ENCODE measurements at regions not wholly inside any gene's neighbourhood (a gene's known extent, or its start where the extent isn't known, plus 50 kb on each side); places are given as distances from the start of the nearest gene placed in this dataset.

DNA sequence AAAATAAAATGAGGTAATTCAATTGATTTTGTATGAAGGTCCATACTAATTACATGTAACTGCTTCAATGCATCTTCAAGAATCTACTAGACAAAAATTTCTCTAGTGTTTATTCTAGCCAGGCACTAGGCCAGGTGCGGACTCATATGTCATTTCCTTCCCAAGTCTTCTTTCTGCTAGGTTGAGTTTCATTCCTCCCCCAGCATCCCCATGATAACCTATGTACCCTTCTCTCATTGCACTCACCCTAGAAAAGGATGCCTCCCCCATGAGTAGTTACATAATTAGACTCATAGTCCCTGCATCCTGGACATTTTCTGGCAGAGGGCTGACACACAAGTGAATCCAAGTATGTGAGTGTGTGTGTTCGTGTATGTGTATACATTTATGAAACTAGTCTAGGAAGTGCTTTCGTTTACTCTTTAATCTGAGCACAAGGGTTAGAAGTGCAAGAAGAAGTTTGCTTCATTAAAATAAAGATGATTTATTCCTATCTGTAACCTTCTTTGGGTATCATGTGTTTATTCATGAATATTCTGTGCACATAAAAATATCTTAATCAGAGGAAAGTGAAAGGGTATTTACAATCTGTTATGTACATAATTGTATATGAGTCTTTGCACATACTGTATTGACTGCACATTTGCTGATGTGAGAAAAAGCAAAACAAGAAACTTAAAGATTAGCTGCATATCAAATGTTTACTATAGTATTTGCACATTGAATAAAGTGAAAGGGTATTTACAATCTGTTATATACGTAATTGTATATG, 585.6 kb upstream of the ZNF717 start:
- Histone ChIP-seq H3K9me3 (replicated peaks; ENCODE audit: control insufficient read depth, insufficient read depth, low read depth, low read length) (no peaks in the 10 kb centered on the region), H3K36me3 (ENCODE audit: control insufficient read depth, insufficient read depth, low read length) (no peaks in the 10 kb centered on the region), H3K27me3 (ENCODE audit: control insufficient read depth in 2 of 2, insufficient read depth in 2 of 2, low read length in 2 of 2) (no peaks in the 10 kb centered on the region), H4K20me1 (replicated peaks; ENCODE audit: control insufficient read depth, insufficient read depth, low read length) (no peaks in the 10 kb centered on the region), H3K79me2 (ENCODE audit: control insufficient read depth, insufficient read depth, low read length) (no peaks in the 10 kb centered on the region), H3K4me3 (no peak overlapping the region), H3K9me1 (ENCODE audit: control insufficient read depth, insufficient read depth, low read length) (no peaks in the 10 kb centered on the region), H3K27ac (ENCODE audit: extremely low read depth, low read depth, low read length) (no peak overlapping the region), H3K9ac (ENCODE audit: insufficient read depth in 1 of 2, low read depth in 2 of 2, low read length in 2 of 2) (no peak overlapping the region), H2AFZ (ENCODE audit: low read depth, low read length) (no peak overlapping the region), H3K4me1 (replicated peaks in 1 of 2; ENCODE audit: control insufficient read depth in 2 of 2, insufficient read depth in 2 of 2, low read length in 2 of 2) (no peaks in the 10 kb centered on the region), H3K4me2 (ENCODE audit: insufficient read depth, low read length) (no peak overlapping the region)
- in situ Hi-C loops (cut with MboI) (no loop called here), intact Hi-C loops (cut with micrococcal nuclease) (no loop called here)
- DNase-seq (ENCODE audit: extremely low read depth in 1 of 4, low spot score in 3 of 4) (no peak), FAIRE-seq (no peak), ATAC-seq (no peak)
- ChIA-PET CTCF (ENCODE audit: low intra/inter-chr PET ratio) (no interaction called here), POLR2A (no interaction called here)
- WGBS (ENCODE audit: insufficient coverage, low coverage, missing lambda C conversion rate), result 0% methylated on average over 4 of the region's 4 CpGs
- no TSS peak for BruUV-seq (replicated peaks)
- TF ChIP-seq HINFP (tag; conservative IDR thresholded peaks at IDR 0.05; ENCODE audit: low read depth) (no peak), PRPF4 (IDR thresholded peaks at IDR 0.05; ENCODE audit: insufficient read depth, low read depth, low read length, poor library complexity, severe bottlenecking) (no peak), HMG20A (CRISPR knock-in tag; conservative IDR thresholded peaks at IDR 0.05) (no peak), HOMEZ (CRISPR knock-in tag; IDR thresholded peaks at IDR 0.05) (no peak)
- TF ChIP-seq, protein P1, sequence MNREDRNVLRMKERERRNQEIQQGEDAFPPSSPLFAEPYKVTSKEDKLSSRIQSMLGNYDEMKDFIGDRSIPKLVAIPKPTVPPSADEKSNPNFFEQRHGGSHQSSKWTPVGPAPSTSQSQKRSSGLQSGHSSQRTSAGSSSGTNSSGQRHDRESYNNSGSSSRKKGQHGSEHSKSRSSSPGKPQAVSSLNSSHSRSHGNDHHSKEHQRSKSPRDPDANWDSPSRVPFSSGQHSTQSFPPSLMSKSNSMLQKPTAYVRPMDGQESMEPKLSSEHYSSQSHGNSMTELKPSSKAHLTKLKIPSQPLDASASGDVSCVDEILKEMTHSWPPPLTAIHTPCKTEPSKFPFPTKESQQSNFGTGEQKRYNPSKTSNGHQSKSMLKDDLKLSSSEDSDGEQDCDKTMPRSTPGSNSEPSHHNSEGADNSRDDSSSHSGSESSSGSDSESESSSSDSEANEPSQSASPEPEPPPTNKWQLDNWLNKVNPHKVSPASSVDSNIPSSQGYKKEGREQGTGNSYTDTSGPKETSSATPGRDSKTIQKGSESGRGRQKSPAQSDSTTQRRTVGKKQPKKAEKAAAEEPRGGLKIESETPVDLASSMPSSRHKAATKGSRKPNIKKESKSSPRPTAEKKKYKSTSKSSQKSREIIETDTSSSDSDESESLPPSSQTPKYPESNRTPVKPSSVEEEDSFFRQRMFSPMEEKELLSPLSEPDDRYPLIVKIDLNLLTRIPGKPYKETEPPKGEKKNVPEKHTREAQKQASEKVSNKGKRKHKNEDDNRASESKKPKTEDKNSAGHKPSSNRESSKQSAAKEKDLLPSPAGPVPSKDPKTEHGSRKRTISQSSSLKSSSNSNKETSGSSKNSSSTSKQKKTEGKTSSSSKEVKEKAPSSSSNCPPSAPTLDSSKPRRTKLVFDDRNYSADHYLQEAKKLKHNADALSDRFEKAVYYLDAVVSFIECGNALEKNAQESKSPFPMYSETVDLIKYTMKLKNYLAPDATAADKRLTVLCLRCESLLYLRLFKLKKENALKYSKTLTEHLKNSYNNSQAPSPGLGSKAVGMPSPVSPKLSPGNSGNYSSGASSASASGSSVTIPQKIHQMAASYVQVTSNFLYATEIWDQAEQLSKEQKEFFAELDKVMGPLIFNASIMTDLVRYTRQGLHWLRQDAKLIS (CRISPR knock-in tag; IDR thresholded peaks at IDR 0.05), result no peak

Data from K562 (cell line).